ENCODE measurements at regions not wholly inside any gene's neighbourhood (a gene's known extent, or its start where the extent isn't known, plus 50 kb on each side); places are given as distances from the start of the nearest gene placed in this dataset.
A peak's percentile ranks its signal among the peaks of the same experiment; 100 is the strongest.

- no peak for TF ChIP-seq CTCF (IDR thresholded peaks at IDR 0.05; ENCODE audit: low read depth, low read length, missing control alignments)
- DNase-seq (ENCODE audit: low read depth), result no peak
- no peak overlapping the region for H3K4me3 ChIP-seq (ENCODE audit: low read depth, low read length)
Measured at GRCh38 chr3:159583662-159584061, 405.0 kb upstream of the IL12A start.

GRCh38 chr3:159584421-159584820 is 404.2 kb upstream of the IL12A start:
- no peak for TF ChIP-seq CTCF (IDR thresholded peaks at IDR 0.05; ENCODE audit: low read depth, low read length, missing control alignments)
- no peak overlapping the region for H3K4me3 ChIP-seq (ENCODE audit: low read depth, low read length)
- DNase-seq (ENCODE audit: low read depth), result no peak

GRCh38 chr3:159586571-159587202 is 401.9 kb upstream of the IL12A start:
- TF ChIP-seq CTCF (IDR thresholded peaks at IDR 0.05; ENCODE audit: low read depth, low read length, missing control alignments), result peak; percentile 7
- no peak overlapping the region for H3K4me3 ChIP-seq (ENCODE audit: low read depth, low read length)
- DNase-seq (ENCODE audit: low read depth), result no peak

GRCh38 chr3:159593927-159594605 is 394.6 kb upstream of the IL12A start:
- no peak for TF ChIP-seq CTCF (IDR thresholded peaks at IDR 0.05; ENCODE audit: low read depth, low read length, missing control alignments)
- no peak for DNase-seq (ENCODE audit: low read depth)
- H3K4me3 ChIP-seq (ENCODE audit: low read depth, low read length), result no peak overlapping the region

- no peak for TF ChIP-seq CTCF (IDR thresholded peaks at IDR 0.05; ENCODE audit: low read depth, low read length, missing control alignments)
- H3K4me3 ChIP-seq (ENCODE audit: low read depth, low read length), result no peak overlapping the region
- no peak for DNase-seq (ENCODE audit: low read depth)
Measured at GRCh38 chr3:159600291-159600690, 388.3 kb upstream of the IL12A start.

- no peak for DNase-seq (ENCODE audit: low read depth)
- TF ChIP-seq CTCF (IDR thresholded peaks at IDR 0.05; ENCODE audit: low read depth, low read length, missing control alignments), result no peak
- H3K4me3 ChIP-seq (ENCODE audit: low read depth, low read length), result no peak overlapping the region
Measured at GRCh38 chr3:159604151-159604581, 384.5 kb upstream of the IL12A start.

- no peak for TF ChIP-seq CTCF (IDR thresholded peaks at IDR 0.05; ENCODE audit: low read depth, low read length, missing control alignments)
- no peak overlapping the region for H3K4me3 ChIP-seq (ENCODE audit: low read depth, low read length)
- DNase-seq (ENCODE audit: low read depth), result no peak
Measured at GRCh38 chr3:159605101-159605500, 383.5 kb upstream of the IL12A start.

All from GM12864 (cell line).